Neural crest cell (in vitro differentiated cells): ENCODE measurements at regions not wholly inside any gene's neighbourhood (a gene's known extent, or its start where the extent isn't known, plus 50 kb on each side); places are given as distances from the start of the nearest gene placed in this dataset.

Experiments used
- DNase-seq: peaks from one replicate; pipeline ENCODE4 v3.0.0; 2021; ENCODE audit warnings: low read depth, mixed read lengths, low spot score
- H3K27ac Mint-ChIP-seq: one replicate; pipeline ENCODE4 v1.8.0; 2021; ENCODE audit warnings: mild to moderate bottlenecking, mixed read lengths; ENCODE audit not compliant: unreplicated experiment
- H3K27me3 Mint-ChIP-seq: 2 replicates; pipeline ENCODE4 v1.8.0; 2021; ENCODE audit warnings: low read depth, mild to moderate bottlenecking, mixed read lengths
- H3K36me3 Mint-ChIP-seq: 2 replicates; pipeline ENCODE4 v1.8.0; 2021; ENCODE audit warnings: low read depth, mild to moderate bottlenecking, mixed read lengths
- H3K4me1 Mint-ChIP-seq: 2 replicates; pipeline ENCODE4 v1.8.0; 2021; ENCODE audit warnings: mixed read lengths
- H3K4me3 Mint-ChIP-seq: one replicate; pipeline ENCODE4 v1.8.0; 2021; ENCODE audit warnings: mild to moderate bottlenecking, mixed read lengths
- H3K9me3 Mint-ChIP-seq: 2 replicates; pipeline ENCODE4 v1.8.0; 2021; ENCODE audit warnings: mixed read lengths
- TF ChIP-seq, protein P1 (sequence below): fragments of 200-600 bp; sonication (generic); conservative IDR thresholded peaks from 2 replicates; pipeline ENCODE4 v1.5.0; 2021; ENCODE audit warnings: antibody characterized with exemption, mild to moderate bottlenecking

DNA sequence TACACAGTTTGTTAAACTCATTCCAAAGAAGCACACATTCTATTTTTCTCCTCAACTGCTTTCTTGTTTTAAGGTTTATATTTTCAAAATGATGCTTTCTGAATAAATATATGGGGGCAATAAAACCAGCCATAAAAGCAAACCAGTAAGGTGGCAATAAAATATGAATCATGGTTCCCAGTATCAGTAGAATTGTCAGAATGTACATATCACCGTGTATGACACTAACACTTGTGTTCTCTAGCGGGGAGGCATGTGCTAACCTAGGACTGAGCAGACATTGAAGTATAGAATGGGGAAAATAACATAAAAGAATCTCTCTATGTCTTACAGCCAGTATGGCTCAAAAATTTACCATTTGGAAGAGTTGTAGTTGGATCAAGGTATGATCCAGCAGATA is 329.9 kb upstream of the ISL1 start:
- Mint-ChIP-seq H3K4me1 (no peaks in the 10 kb centered on the region), H3K4me3 (no peak overlapping the region), H3K27me3 (peaks cover 4% of the 10 kb centered on the region), H3K36me3 (no peaks in the 10 kb centered on the region), H3K9me3 (no peaks in the 10 kb centered on the region), H3K27ac (no peak overlapping the region)
- TF ChIP-seq, protein P1, sequence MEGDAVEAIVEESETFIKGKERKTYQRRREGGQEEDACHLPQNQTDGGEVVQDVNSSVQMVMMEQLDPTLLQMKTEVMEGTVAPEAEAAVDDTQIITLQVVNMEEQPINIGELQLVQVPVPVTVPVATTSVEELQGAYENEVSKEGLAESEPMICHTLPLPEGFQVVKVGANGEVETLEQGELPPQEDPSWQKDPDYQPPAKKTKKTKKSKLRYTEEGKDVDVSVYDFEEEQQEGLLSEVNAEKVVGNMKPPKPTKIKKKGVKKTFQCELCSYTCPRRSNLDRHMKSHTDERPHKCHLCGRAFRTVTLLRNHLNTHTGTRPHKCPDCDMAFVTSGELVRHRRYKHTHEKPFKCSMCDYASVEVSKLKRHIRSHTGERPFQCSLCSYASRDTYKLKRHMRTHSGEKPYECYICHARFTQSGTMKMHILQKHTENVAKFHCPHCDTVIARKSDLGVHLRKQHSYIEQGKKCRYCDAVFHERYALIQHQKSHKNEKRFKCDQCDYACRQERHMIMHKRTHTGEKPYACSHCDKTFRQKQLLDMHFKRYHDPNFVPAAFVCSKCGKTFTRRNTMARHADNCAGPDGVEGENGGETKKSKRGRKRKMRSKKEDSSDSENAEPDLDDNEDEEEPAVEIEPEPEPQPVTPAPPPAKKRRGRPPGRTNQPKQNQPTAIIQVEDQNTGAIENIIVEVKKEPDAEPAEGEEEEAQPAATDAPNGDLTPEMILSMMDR, result no peak
- DNase-seq, result no peak

DNA sequence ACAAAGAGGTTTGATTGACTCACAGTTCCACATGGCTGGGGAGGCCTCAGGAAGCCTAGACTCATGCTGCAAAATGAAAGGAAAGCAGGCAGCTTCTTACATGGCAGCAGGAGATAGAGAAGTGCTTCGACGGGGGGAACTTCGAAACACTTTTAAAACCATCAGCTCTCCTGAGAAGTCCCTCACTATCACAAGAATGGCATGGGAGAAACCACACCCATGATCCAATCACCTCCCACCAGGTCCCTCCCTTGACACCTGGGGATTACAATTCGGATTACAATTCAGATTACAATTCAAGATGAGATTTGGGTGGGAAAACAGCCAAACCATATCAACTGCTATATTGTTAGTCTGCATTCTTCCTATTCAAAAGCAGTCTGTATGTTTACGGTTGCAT is 322.3 kb upstream of the ISL1 start:
- Mint-ChIP-seq H3K27me3 (no peaks in the 10 kb centered on the region), H3K4me1 (no peaks in the 10 kb centered on the region), H3K9me3 (peaks cover 5% of the 10 kb centered on the region), H3K4me3 (no peak overlapping the region), H3K27ac (no peak overlapping the region), H3K36me3 (peaks cover under 1% of the 10 kb centered on the region)
- no peak for DNase-seq
- TF ChIP-seq, protein P1, result no peak

DNA sequence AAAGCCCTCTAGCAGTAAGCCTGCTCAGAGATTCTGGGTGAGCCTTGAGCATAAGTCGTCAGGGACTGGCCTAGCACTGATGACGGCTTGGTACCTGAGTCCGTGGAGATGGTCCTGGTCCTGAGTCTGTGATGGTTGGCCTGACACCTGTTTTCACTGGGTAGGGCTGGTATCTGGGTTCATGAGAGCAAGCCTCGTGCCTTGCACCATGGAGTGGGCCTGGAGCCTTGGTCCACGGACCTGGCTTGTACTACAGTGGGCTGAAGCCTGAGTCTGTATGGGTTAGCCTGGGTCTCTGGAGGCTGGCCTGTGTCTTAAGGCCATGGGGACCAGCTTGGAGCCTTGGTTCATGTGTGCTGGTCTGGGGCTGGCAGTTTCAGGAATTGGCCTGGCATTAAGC is 310.3 kb upstream of the ISL1 start:
- TF ChIP-seq, protein P1, result no peak
- Mint-ChIP-seq H3K4me1 (no peaks in the 10 kb centered on the region), H3K4me3 (no peak overlapping the region), H3K9me3 (peaks cover 3% of the 10 kb centered on the region), H3K36me3 (peaks cover 3% of the 10 kb centered on the region), H3K27me3 (peaks cover 9% of the 10 kb centered on the region), H3K27ac (no peak overlapping the region)
- DNase-seq, result no peak

DNA sequence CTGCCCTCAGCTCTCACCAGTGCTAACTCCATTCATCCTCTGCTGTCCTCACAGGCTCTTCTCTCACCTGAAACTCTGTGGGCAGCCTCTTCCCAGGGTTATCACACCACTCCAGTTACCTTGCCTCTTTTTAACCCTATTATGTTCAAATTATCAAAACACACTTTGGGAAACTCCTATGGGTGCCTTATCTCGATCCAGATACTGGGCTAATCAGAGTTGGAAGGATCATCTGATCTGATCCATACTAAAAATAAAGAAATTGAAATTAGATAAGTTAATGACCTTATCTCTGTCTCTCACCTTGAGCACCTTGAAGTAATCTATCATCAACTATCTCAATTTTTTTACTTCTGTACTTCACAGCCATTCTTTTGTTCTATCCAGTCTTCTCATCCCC is 300.5 kb upstream of the ISL1 start:
- no peak for DNase-seq
- Mint-ChIP-seq H3K36me3 (no peaks in the 10 kb centered on the region), H3K27ac (no peak overlapping the region), H3K9me3 (no peaks in the 10 kb centered on the region), H3K27me3 (peaks cover 37% of the 10 kb centered on the region), H3K4me3 (no peak overlapping the region), H3K4me1 (no peaks in the 10 kb centered on the region)
- TF ChIP-seq, protein P1, result no peak

DNA sequence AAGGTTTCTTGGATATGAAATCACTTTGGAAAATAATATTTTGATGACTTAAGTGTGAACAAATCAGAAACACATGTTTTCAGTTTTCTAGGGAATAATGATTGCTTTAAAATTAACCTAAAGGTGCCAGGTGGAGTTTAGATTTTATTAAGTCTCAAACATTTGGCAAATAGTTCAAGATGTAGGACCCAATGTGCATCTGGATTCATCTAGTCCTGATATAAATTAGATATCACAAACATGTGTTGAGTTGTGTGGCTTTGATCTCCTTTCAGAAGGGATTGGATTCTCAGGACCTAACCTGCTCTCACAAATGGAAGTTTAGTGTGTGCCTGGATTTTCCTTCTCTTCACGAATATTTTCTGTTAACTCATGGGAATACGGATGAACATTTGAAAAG is 291.4 kb upstream of the ISL1 start:
- Mint-ChIP-seq H3K4me3 (no peak overlapping the region), H3K4me1 (peaks cover 14% of the 10 kb centered on the region), H3K36me3 (no peaks in the 10 kb centered on the region), H3K27ac (no peak overlapping the region), H3K27me3 (peaks cover 75% of the 10 kb centered on the region), H3K9me3 (peaks cover 5% of the 10 kb centered on the region)
- no peak for DNase-seq
- TF ChIP-seq, protein P1, result no peak

DNA sequence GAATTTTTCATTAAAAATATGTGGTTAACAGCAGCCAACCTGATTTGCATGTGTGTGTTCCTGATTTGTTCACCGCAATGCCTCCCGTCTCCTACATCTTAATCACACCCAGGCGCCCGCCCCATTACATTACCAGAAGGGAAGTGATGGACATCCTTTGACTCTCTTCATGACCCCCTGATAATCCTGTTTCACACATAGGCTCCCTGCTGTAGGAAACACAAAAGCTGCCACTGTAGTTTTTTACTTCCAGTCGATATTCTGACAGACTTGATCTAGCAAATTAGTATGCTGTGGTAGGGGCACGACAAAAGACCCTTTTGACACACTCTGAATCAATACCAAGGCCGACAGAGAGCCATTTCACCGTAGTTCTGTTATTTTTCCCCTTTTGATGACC is 287.8 kb upstream of the ISL1 start:
- H3K4me3 Mint-ChIP-seq, result peak overlapping the region; percentile 8
- no peaks in the 10 kb centered on the region for H3K36me3 Mint-ChIP-seq
- peaks cover 82% of the 10 kb centered on the region for H3K27me3 Mint-ChIP-seq
- no peaks in the 10 kb centered on the region for H3K9me3 Mint-ChIP-seq
- H3K27ac Mint-ChIP-seq, result no peak overlapping the region
- H3K4me1 Mint-ChIP-seq, result peaks cover 20% of the 10 kb centered on the region
- DNase-seq, result peak; percentile 32
- TF ChIP-seq, protein P1, result no peak
